GM12891 (cell line): ENCODE measurements at regions not wholly inside any gene's neighbourhood (a gene's known extent, or its start where the extent isn't known, plus 50 kb on each side); places are given as distances from the start of the nearest gene placed in this dataset.

ENCODE experiments used
- DNase-seq: peaks from one replicate; pipeline ENCODE4 v3.0.0; 2011; ENCODE audit warnings: low spot score; ENCODE audit not compliant: insufficient read length
- FAIRE-seq: peaks from 2 replicates; lab custom pipeline; 2011; peaks lifted over from hg19 to GRCh38; lab: Jason Lieb, UNC
- PAX5 ChIP-seq: IDR thresholded peaks from 2 replicates; pipeline ENCODE4 v1.6.1; 2011; ENCODE audit warnings: low read length, moderate library complexity, mild to moderate bottlenecking; ENCODE audit not compliant: insufficient read depth, severe bottlenecking
- POLR2A ChIP-seq: IDR thresholded peaks from 2 replicates; pipeline ENCODE4 v1.6.1; 2011; ENCODE audit warnings: low read depth, low read length, control low read depth
- POLR2AphosphoS5 ChIP-seq: IDR thresholded peaks from 2 replicates; pipeline ENCODE4 v1.6.1; 2011; ENCODE audit warnings: low read depth, low read length, control low read depth
- POU2F2 ChIP-seq: IDR thresholded peaks from 2 replicates; pipeline ENCODE4 v1.6.1; 2011; ENCODE audit warnings: low read depth, mild to moderate bottlenecking, control low read depth, low read length, moderate library complexity
- SPI1 ChIP-seq: IDR thresholded peaks from 2 replicates; pipeline ENCODE4 v1.6.1; 2011; ENCODE audit warnings: low read depth, low read length, control low read depth
- TAF1 ChIP-seq: IDR thresholded peaks from 2 replicates; pipeline ENCODE4 v1.6.1; 2011; ENCODE audit warnings: low read depth, low read length, control low read depth

DNA sequence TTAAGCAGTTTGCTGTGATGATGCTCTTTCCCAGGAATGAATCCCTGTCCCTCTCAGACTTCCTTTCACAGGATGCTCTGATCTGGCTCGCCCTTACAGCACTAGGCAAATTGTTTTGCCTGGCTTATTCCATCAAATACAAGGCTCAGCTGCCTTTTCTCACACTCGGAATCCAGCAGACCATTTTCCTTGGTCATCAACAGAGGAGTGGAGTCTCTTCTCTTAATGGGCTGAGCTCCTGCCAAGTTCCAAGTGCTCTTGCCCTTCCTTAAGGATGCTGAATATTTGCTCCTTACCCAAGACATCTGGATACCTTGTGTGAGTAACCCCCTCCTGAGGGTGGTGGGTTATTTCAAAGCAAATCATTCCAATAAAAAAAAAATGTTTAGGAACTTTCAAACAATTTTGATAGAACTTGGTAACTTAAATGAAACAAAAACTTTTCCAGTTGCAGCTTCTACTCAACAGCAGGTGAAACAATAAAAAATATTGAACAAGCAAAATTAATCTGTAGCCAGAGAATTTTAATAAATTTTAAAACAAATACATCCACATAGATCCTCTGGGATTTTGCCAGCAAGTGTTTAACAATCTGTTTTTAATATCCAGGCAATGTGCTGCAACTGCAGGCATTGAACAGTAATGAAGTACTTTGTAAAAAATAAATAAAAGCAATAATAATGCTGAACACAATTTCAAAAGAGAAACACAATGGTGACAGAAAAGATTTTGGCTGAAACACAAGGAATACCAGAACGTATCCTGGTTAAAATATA is 264.0 kb upstream of the FAR2 start:
- no peak for DNase-seq
- FAIRE-seq, result no peak
- TF ChIP-seq SPI1 (no peak), POU2F2 (no peak), PAX5 (no peak), TAF1 (no peak), POLR2A (no peak), POLR2AphosphoS5 (no peak)

DNA sequence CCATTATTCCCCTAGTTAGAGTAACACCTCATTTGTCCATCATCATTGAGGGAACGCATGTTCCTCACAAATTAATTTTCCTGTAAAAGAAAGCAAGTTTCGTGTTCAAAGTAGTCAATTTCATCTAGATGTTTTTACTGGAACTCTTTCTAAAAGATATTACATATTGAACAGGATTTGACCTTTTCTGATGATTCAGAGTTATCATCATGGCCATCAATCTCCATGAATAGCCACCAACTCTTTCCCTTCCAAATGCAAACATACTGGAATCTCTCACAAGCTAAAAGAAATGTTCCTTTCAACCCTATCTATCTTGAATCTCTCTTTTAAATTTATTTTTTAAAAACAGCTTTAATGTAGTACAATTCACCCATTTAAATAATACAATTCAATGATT is 263.1 kb upstream of the FAR2 start:
- no peak for FAIRE-seq
- DNase-seq, result no peak
- TF ChIP-seq SPI1, result no peak
- TF ChIP-seq POU2F2, result no peak
- TF ChIP-seq POLR2A, result no peak
- TF ChIP-seq PAX5, result no peak
- no peak for TF ChIP-seq TAF1
- TF ChIP-seq POLR2AphosphoS5, result no peak

DNA sequence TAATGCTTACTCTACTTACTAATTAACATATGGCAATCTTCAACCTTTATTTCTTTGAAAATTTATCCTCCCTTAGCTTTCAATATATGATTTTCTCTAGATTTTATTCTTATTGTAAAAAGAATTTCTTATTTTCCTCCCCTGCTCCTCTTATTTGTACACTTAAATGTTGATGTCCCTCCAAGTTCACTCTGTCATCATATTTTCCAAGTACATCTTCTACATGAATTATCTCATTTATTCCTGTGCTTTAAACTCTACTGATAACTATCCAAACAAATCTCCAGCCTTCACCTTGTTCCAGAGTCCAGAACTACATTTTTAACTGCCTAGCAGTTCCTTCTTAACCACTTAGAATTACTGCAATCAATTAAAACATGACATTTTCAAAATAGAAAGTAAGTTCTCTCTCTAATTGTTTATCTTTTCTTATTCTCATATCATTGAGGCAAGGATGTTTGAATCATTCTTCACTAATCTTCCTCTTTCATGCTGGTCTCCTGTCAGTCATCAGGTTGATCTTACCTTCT is 261.6 kb upstream of the FAR2 start:
- DNase-seq, result no peak
- TF ChIP-seq POU2F2, result no peak
- TF ChIP-seq POLR2AphosphoS5, result no peak
- FAIRE-seq, result no peak

DNA sequence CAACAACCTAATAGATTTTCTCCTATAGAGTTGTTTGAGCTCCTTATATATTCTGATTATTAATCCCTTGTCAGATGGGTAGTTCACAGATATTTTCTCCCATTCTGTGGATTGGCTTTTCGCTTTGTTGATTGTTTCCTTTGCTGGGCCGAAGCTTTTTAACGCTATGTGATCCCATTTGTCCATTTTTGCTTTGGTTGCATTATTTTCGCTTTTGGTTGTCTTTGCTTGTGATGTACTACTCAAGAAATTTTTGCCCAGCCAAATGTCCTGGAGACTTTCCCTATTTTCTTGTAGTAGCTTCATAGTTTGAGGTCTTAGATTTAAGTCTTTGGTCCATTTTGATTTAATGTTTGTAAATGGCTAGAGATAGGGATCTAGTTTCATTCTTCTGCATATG is 258.4 kb upstream of the FAR2 start:
- FAIRE-seq (no peak), DNase-seq (no peak)
- TF ChIP-seq POU2F2 (no peak), POLR2A (no peak), TAF1 (no peak), SPI1 (no peak)

DNA sequence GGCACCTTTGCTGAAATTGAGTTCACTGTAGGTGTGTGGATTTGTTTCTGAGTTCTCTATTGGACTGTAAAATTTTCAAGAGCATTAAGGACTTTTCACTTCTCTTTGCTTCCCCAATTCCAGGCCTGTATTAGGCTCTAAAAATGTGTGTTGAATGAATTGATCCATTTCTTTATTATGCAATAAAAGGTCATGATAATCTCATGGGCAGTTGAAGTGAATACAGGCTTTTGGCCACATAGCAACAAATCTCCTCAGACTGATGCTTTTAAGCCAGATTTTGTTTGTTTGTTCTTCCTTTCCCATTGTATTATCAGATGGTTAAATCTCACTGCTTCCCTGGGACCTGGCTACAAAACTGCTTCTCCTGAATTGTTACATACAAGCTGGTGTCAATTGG is 258.0 kb upstream of the FAR2 start:
- FAIRE-seq (no peak), DNase-seq (no peak)
- no peak for TF ChIP-seq POLR2A
- no peak for TF ChIP-seq POU2F2
- no peak for TF ChIP-seq PAX5
- TF ChIP-seq TAF1, result no peak
- no peak for TF ChIP-seq POLR2AphosphoS5
- TF ChIP-seq SPI1, result no peak

DNA sequence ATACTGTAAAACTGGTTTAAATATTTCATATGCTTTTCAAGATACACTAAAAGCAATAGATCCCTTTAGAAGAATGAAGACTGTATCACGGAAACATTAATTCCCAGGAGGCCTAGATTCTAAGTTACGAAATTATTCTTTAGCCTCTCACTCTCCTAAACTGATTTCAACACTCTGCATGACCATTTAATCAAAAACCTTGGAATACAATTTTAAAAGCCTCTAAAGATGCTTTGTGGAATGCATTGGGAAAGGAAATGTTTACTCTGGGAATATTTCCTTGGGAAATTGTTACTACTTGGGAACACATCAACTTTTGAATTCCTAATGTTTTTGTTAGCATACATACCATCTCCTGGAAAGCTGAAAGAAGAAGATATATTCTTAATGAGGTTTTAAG is 255.7 kb upstream of the FAR2 start:
- no peak for TF ChIP-seq POLR2A
- no peak for TF ChIP-seq SPI1
- no peak for TF ChIP-seq POU2F2
- TF ChIP-seq POLR2AphosphoS5, result no peak
- TF ChIP-seq PAX5, result no peak
- TF ChIP-seq TAF1, result no peak
- no peak for FAIRE-seq
- no peak for DNase-seq

DNA sequence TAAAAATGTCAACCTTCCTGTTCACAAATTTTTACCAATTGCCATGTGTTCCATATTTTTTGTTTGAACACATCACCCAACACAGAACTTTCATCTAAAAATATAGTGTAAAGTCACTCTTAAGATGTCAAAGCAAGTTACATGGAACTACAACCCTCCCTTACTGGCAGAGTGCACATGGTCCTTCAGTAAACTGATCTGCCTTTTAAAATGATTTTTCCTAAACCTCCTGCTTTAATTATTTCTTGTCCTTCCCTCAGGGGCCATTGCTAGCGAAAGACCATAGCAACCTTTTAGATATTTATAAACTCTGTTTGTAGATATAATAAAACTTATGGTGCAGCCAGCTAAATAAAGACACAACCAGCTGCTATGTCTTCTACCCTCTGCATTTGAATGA is 255.2 kb upstream of the FAR2 start:
- DNase-seq, result no peak

DNA sequence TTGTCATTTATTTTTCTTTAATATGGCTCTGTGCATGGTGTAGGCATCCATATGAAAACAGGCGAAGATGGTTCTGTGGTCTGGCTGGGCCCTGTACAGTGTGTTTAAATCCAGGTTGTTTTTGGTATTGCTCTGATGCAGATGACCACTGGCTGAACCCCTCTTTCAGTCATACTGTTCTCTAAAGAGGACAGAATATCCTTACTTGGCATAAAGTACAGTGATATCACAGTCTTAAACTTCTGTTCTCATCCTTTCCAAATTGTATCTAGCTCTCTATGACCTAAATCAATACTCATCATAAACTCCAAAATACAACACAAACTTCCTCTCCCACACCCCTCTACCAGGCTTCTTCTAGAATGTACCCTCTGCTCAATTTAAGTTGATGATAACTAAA is 252.7 kb upstream of the FAR2 start:
- DNase-seq, result no peak
- FAIRE-seq, result no peak
- TF ChIP-seq PAX5, result no peak
- no peak for TF ChIP-seq TAF1
- no peak for TF ChIP-seq POLR2A
- TF ChIP-seq POLR2AphosphoS5, result no peak
- TF ChIP-seq POU2F2, result no peak
- no peak for TF ChIP-seq SPI1

More for the DNA sequence above, 255.2 kb upstream of the FAR2 start:
- no peak for FAIRE-seq
- TF ChIP-seq TAF1 (no peak), PAX5 (no peak), POU2F2 (no peak), POLR2A (no peak)

DNA sequence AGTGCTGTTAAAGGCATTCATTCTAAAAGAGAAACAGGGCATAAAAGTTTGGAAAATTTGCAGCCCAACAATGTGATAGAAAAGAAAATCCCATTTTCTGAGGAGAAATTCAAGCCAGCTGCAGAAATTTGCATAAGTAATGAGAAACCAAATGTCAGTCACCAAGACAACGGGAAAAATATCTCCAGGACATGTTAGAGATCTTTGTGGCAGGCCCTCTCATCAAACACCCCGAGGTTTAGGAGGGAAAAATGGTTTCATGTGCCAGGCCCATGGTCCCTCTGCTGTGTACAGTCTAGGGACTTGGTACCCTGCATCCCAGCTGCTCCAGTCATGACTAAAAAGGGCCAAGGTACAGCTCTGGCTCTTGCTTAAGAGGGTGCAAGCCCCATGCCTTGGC is 251.0 kb upstream of the FAR2 start:
- TF ChIP-seq TAF1 (no peak), POU2F2 (no peak), POLR2A (no peak), POLR2AphosphoS5 (no peak), PAX5 (no peak), SPI1 (no peak)
- FAIRE-seq (no peak), DNase-seq (no peak)

DNA sequence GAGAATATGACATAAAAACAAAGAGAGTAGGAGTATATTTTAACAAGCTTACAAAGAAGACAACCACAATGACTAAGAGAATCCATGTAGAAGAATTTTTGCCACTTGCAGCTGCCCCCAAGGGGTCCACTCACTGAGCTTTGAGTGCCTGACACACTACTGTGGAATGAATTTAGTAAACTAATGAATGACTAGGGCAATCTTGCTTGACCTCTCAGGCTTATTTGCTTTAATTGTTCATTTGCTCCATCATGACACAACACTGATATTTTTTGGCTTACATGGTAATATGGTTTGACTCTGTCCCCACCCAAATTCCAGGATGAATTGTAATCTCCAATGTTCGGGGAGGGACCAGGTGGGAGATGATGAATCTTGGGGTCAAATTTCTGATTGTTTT is 249.1 kb upstream of the FAR2 start:
- FAIRE-seq (no peak), DNase-seq (no peak)
- TF ChIP-seq POLR2AphosphoS5 (no peak), POLR2A (no peak), POU2F2 (no peak), PAX5 (no peak), TAF1 (no peak), SPI1 (no peak)
